OCI-LY3 (cell line): ENCODE measurements at regions not wholly inside any gene's neighbourhood (a gene's known extent, or its start where the extent isn't known, plus 50 kb on each side); places are given as distances from the start of the nearest gene placed in this dataset.

Experiments
- H2AFZ ChIP-seq: fragments of 200-600, 300-600 bp; shearing (Covaris generic); 2 replicates; pipeline ENCODE4 v1.6.0; 2014; ENCODE audit warnings: antibody characterized with exemption, low read depth, low read length
- H3K27ac ChIP-seq: fragments of 200-600, 300-600 bp; sonication (generic); 2 replicates; pipeline ENCODE4 v1.5.1; 2014; ENCODE audit warnings: mild to moderate bottlenecking, low read length, moderate library complexity, mixed read lengths
- H3K27me3 ChIP-seq: fragments of 200-600, 300-600 bp; sonication (generic); 2 replicates; pipeline ENCODE4 v1.6.1; 2014; ENCODE audit warnings: low read depth, low read length, mixed read lengths
- H3K36me3 ChIP-seq: fragments of 200-600, 300-600 bp; sonication (generic); replicated peaks from 2 replicates; pipeline ENCODE3; 2014; ENCODE audit warnings: low read depth, low read length, mixed read lengths
- H3K4me1 ChIP-seq: fragments of 300-600, 200-600 bp; sonication (generic); 2 replicates; pipeline ENCODE4 v1.6.1; 2014; ENCODE audit warnings: low read length, mixed read lengths
- H3K4me2 ChIP-seq: fragments of 200-600, 300-600 bp; sonication (generic); 2 replicates; pipeline ENCODE4 v1.6.1; 2014; ENCODE audit warnings: low read length, mixed read lengths
- H3K4me3 ChIP-seq: fragments of 300-600, 200-600 bp; sonication (generic); 2 replicates; pipeline ENCODE4 v1.5.1; 2014; ENCODE audit warnings: antibody characterized with exemption, mild to moderate bottlenecking, low read length, moderate library complexity
- H3K79me2 ChIP-seq: fragments of 300-600, 200-600 bp; shearing (Covaris generic); 2 replicates; pipeline ENCODE4 v1.6.1; 2014; ENCODE audit warnings: mild to moderate bottlenecking, low read length, mixed read lengths
- H3K9ac ChIP-seq: fragments of 300-600, 200-600 bp; shearing (Covaris generic); 2 replicates; pipeline ENCODE4 v1.6.0; 2014; ENCODE audit warnings: mild to moderate bottlenecking, low read length, moderate library complexity
- H3K9me3 ChIP-seq: fragments of 200-600, 300-600 bp; shearing (Covaris generic); 2 replicates; pipeline ENCODE4 v1.6.1; 2014; ENCODE audit warnings: low read length, mixed read lengths; ENCODE audit not compliant: insufficient read depth
- H4K20me1 ChIP-seq: fragments of 200-600, 300-600 bp; sonication (generic); 2 replicates; pipeline ENCODE4 v1.6.1; 2016; ENCODE audit warnings: low read length, mixed read lengths; ENCODE audit not compliant: insufficient read depth
- CTCF ChIP-seq: fragments of 200-600, 300-600 bp; sonication (generic); IDR thresholded peaks from 2 replicates; pipeline ENCODE4 v1.5.1; 2014; ENCODE audit warnings: antibody characterized with exemption, low read length, low read depth
- EZH2phosphoT487 ChIP-seq: fragments of 200-600 bp; shearing (Covaris generic); IDR thresholded peaks from 2 replicates; pipeline ENCODE4 v1.6.1; 2018; ENCODE audit warnings: antibody characterized with exemption, mixed run types, low read depth

GRCh38 chr14:23773981-23774380, 137.8 kb downstream of the DHRS2 start:
- Histone ChIP-seq H2AFZ (no peak overlapping the region), H4K20me1 (no peaks in the 10 kb centered on the region), H3K4me3 (no peak overlapping the region), H3K4me2 (no peak overlapping the region), H3K4me1 (no peaks in the 10 kb centered on the region), H3K36me3 (no peaks in the 10 kb centered on the region), H3K79me2 (no peaks in the 10 kb centered on the region), H3K27me3 (peaks cover 15% of the 10 kb centered on the region), H3K9me3 (no peaks in the 10 kb centered on the region), H3K27ac (no peak overlapping the region), H3K9ac (no peak overlapping the region)
- TF ChIP-seq EZH2phosphoT487 (no peak), CTCF (no peak)

DNA sequence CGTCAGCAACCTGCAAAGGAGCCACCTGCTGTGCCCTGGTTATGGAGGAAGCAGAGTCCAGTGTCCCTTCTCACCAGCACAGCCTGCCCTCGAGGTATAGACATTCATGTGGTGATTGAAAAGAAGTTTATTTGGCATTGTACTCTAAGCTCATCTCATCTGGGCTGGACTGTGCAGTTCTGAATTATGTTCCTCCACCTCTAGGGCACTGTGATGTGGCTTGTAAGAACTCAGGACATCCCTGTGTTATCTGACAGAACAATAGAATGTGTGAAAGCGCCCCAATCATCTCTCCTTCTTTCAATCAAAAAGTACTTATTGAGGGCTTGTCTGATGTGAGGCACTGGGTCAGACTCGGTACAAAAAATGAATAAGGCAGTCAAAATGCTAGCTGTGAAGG, 140.1 kb downstream of the DHRS2 start:
- no peaks in the 10 kb centered on the region for H3K9me3 ChIP-seq
- peaks cover 25% of the 10 kb centered on the region for H3K27me3 ChIP-seq
- TF ChIP-seq CTCF, result no peak
- TF ChIP-seq EZH2phosphoT487, result no peak
- no peak overlapping the region for H2AFZ ChIP-seq
- no peak overlapping the region for H3K9ac ChIP-seq
- H3K4me1 ChIP-seq, result no peaks in the 10 kb centered on the region
- no peak overlapping the region for H3K4me2 ChIP-seq
- H3K27ac ChIP-seq, result no peak overlapping the region
- H4K20me1 ChIP-seq, result no peaks in the 10 kb centered on the region
- H3K4me3 ChIP-seq, result no peak overlapping the region
- H3K79me2 ChIP-seq, result no peaks in the 10 kb centered on the region
- no peaks in the 10 kb centered on the region for H3K36me3 ChIP-seq

DNA sequence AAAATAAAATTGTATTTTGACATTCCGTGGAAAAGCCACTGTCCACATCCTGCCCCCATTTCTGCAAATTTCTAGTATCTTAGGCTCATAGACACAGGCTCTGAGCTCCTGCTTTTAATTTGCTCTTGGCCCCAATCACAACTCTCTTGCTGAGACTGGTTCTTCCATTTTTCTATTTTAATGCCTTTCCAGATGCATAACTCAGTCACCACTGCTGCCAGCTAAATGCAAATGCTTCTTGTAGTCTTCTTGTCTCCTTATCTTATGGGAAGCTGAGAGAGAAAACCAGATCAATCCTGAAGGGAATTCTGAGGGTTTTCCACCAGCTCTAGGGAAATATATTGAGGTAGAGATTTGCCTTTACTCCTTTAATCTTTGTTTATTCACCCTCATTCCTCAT, 149.0 kb downstream of the DHRS2 start:
- Histone ChIP-seq H3K36me3 (no peaks in the 10 kb centered on the region), H3K4me2 (no peak overlapping the region), H3K79me2 (no peaks in the 10 kb centered on the region), H3K9ac (no peak overlapping the region), H4K20me1 (no peaks in the 10 kb centered on the region), H3K27ac (no peak overlapping the region), H2AFZ (no peak overlapping the region), H3K4me3 (no peak overlapping the region), H3K4me1 (no peaks in the 10 kb centered on the region), H3K9me3 (no peaks in the 10 kb centered on the region), H3K27me3 (peaks cover 8% of the 10 kb centered on the region; the same call in 1 of the 2 replicates)
- TF ChIP-seq CTCF (no peak), EZH2phosphoT487 (no peak)

- no peaks in the 10 kb centered on the region for H4K20me1 ChIP-seq
- no peak overlapping the region for H3K27ac ChIP-seq
- H3K9ac ChIP-seq, result no peak overlapping the region
- no peak overlapping the region for H2AFZ ChIP-seq
- peaks cover 13% of the 10 kb centered on the region; the same call in 1 of the 2 replicates for H3K27me3 ChIP-seq
- H3K4me1 ChIP-seq, result no peaks in the 10 kb centered on the region
- H3K9me3 ChIP-seq, result no peaks in the 10 kb centered on the region
- H3K79me2 ChIP-seq, result no peaks in the 10 kb centered on the region
- no peak overlapping the region for H3K4me3 ChIP-seq
- no peaks in the 10 kb centered on the region for H3K36me3 ChIP-seq
- TF ChIP-seq CTCF, result no peak
- TF ChIP-seq EZH2phosphoT487, result no peak
- no peak overlapping the region for H3K4me2 ChIP-seq
Observed at GRCh38 chr14:23787436-23787835, 151.3 kb downstream of the DHRS2 start.
